GM18870 (cell line): ENCODE measurements at regions not wholly inside any gene's neighbourhood (a gene's known extent, or its start where the extent isn't known, plus 50 kb on each side); places are given as distances from the start of the nearest gene placed in this dataset.
"Not testable (repeated sequence)": the region's sequence is repeated elsewhere in the genome, so short reads cannot be mapped to it uniquely, and the experiment has no call there.

ENCODE experiments used
- ATAC-seq: cut with Tn5 transposase; IDR thresholded peaks from one replicate; pipeline ENCODE4 v1.9.1; 2021; ENCODE audit warnings: moderate library complexity; ENCODE audit not compliant: unreplicated experiment

DNA sequence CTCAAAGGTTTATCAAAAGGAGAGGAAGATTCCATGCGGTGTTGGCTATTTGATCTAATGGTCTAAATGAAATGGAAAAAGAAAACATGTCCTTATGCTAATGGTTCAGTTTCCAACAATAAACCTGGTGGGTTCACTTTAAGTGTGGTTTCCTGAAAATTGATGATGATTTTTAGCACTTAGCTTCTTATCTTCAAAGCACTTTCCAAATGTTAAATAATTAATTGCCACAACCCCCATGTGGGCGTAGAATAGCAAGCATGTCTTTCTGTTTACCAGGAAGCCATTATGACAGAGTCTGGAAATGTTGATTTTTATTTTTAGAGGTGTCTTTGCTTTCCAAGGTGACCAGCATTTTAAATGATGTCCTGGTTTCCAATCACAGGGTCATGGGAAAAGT lies 134.8 kb upstream of the SLC4A4 start:
- ATAC-seq: no peak

DNA sequence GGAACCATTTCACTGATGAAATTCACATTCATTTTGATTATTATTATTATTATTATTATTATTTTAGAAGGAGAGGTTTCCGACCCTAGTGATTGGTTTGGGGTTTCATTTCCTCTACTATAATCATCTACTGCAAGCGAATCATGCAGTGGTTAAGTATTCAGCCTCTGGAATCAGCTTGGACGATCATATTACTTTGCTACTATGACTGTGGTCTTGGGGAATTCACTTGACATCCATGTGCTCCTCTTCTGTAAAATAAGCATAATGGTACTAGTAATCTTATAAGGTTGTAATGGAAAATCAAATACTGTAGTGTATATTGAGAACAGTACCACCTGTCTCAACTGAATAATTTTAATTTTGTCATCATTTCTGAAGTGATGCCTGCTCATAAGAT lies 132.1 kb upstream of the SLC4A4 start:
- ATAC-seq: no peak

DNA sequence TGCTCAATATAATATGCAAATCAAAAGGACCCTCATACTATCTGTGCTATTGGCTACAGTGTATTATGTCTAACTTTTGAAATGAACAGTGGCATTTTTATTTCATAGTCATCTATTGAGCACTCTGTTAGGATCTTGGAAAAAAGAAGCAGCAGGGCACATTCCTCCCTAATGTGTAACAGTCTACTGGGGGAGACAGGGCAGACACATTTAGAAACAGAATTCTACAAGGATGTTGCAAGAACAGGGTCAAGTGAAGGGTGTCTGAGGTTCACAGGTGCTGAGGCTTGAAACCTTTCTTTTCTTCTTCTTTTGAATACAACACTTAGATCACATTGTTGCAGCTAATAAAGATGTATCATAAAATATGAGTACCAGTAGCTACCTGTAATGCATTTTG lies 129.7 kb upstream of the SLC4A4 start:
- ATAC-seq: no peak

DNA sequence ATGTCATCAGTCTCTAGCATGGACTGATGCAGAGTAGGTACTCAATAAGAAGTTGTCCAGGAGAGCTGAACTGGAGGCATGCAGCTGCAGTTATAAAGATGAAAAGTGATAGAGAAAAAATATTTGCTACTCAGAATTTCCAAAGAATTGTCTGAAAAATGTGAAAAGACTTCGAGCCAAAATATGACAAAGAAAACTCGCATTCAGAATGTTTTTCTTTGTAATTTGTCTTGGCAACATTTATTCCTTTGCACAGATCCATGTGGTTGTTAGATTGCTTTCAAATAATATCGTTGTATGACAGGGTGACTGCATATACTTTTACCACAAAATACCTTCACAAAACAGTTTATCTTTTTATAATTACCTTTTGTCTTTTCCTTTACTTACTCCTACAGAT lies 128.0 kb upstream of the SLC4A4 start:
- ATAC-seq: no peak

DNA sequence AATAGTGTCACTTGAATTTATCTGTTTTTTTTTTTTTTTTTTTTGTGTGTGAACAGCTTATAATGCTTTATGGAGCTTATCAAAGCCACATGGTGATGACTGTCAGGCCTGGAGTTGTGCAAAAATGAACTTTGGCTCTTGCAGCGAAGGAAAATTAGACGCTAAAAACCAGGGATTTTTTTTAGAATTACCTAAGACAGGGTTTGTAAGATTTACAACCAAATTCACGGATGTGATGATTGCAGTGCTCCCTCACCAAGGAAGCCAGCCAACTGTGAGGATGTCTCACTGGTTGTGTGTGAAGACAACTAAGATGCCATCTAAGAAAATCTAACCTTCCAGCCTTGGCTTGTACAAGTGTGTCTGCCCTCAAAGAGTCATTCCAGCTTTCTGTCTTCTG lies 127.1 kb upstream of the SLC4A4 start:
- no peak for ATAC-seq

DNA sequence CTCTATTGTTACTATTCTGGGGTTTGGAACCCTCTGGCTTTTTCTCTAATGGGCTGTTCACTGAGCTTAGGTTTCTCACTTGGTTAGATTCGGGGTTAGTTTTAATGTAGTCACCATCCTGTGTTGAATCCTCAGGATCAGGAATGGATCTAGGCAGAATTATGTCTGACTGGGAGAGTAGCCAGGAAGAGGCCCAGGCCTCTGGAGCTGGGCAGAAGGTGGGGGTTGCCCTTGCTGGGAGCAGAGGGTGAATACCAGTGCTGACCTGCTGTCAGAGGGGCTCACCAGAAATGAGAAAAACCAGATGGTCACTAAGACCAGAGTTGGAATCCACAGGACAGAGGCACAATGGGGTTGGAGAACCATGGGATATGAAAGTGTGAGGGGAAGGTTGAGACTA lies 126.6 kb upstream of the SLC4A4 start:
- no peak for ATAC-seq

DNA sequence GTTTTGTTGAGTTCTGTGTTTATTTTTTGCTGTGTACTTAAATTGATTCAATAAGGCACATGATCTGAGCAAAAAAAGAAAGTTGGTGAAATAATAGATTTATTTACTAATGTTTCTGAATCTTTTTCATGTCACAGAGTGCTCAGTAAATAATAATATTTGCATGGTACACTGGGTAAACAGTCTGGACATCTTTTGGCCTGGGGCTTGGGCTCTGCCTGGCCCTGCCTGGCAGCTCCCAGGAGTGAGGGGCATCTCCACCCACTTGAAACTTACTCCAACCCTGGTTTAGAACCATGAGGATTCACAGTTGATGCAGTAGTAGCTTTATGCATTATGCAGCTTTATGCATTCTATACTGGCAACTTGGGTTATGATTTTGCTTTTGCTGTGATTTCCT lies 124.2 kb upstream of the SLC4A4 start:
- no peak for ATAC-seq

DNA sequence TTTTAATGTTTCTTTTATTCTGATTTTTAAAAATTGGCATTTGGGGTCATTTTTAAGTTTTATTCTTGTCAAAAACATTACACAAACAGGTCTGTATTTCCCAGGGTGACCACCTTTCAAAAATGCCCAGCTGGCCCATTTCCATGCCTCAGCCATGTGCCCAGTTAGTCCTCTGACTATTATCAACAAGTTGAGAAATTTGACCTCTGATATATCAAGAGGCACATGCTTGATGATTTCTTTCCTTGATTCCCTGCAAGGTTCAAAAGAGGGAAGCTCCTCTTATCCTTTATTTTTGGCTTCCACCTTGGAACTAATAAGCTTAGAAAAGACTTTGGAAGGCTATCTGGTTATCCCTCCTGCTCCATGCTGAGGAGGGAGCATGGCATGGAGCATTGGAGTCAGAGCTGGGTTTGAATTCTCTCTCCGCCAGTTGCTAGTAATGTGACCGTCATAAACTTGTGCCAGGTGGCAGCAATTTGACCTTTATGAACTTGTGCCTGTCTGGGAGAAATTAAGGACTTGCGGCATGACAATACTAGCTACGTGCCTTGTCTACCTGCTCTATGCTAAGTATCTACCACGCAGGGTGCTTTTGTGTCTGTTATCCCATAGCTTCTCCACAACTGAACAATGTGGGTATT lies 122.4 kb upstream of the SLC4A4 start:
- ATAC-seq: no peak

DNA sequence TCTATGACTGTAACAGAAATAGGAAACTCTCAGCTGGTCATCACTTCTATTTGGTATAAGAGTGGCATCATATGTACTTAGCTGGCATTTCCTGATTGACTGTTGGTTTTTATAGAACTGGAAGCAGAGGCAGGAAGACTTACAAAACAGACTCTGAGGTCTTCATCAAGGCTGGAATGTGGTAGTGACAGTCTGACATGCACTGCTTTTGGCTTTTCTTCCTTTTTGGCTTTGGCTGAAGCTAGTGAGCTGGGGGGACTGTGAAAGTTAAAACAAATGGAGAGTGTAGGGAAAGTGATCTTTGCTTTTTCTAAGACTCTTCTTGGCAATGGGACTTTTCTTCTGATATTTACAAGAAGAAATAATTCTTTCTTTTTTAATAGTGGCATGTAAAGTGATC lies 121.1 kb upstream of the SLC4A4 start:
- no peak for ATAC-seq

DNA sequence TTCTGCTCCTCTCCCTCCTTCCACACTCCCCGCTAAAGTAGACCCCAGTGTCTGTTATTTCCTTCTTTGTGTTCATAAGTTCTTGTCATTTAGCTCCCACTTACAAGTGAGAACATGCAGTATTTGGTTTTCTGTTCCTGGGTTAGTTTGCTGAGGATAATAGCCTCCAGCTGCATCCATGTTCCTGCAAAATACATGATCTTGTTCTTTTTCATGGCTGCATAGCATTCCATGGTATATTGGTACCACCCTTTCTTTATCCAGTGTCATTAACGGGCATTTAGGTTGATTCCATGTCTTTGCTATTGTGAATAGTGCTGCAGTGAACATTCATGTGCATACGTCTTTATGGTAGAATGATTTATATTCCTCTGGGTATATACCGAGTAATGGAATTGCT lies 118.0 kb upstream of the SLC4A4 start:
- not testable (repeated sequence) for ATAC-seq

DNA sequence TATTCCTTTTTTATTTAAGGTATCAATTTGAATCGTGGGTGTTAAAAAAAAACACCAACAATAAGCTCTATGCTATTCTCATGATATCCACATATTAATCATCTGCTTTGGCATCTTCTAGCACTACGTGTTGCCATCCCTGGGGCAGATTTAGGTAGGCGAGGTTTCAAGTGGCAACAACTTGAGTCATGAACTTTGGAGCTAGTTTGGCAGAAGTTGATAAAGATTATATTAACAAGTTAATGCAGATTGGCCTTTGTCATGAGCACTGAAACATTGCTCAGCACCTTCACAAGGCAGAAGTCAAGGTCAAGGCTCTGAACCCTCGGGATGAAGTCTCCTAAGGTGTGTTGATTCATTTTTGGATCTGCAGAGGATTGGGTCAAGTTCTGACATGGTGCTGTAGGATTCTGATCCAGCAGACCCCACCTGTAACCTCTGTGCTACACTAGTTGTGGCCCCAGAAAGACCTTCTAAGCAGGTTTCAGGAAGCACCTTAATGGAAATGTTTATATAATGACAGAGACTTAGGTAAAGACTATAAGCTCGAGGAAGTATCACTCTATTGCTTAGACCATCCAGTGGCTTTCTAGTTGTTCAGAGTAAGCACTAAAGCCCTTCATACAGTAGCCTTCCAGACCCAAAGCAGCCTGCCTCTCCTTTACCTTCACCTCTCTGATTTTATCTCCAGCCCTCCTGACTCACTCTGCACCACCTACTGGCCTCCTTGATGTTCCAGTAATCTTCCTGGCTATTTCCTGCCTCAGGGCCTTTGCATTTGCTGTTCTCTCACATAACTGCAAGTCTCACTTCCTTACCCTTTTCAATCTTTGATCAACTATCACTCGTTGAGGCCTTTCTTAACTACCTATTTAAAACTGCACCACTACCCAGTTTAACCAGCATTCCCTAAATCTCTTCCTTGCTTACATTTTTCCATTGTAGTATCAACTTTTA lies 117.0 kb upstream of the SLC4A4 start:
- no peak for ATAC-seq

DNA sequence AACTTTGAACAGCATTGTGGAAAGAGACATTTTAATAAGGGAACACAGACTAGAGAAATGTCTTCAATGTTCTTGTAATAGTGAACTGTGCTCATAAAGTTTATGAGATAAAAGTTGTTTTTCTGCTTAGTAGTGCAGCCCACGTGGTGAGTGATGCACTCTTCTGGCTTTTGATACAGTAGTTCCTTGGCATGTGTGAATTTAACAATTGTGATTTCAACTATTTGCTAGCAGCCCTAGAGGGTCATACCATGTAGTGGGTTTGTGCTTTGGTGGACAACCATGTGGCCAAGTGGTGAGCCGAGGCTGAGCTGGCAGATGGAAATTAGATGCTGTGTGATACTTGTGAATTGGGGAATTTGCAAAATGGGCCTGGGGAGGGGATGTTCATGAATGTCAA lies 116.2 kb upstream of the SLC4A4 start:
- no peak for ATAC-seq

DNA sequence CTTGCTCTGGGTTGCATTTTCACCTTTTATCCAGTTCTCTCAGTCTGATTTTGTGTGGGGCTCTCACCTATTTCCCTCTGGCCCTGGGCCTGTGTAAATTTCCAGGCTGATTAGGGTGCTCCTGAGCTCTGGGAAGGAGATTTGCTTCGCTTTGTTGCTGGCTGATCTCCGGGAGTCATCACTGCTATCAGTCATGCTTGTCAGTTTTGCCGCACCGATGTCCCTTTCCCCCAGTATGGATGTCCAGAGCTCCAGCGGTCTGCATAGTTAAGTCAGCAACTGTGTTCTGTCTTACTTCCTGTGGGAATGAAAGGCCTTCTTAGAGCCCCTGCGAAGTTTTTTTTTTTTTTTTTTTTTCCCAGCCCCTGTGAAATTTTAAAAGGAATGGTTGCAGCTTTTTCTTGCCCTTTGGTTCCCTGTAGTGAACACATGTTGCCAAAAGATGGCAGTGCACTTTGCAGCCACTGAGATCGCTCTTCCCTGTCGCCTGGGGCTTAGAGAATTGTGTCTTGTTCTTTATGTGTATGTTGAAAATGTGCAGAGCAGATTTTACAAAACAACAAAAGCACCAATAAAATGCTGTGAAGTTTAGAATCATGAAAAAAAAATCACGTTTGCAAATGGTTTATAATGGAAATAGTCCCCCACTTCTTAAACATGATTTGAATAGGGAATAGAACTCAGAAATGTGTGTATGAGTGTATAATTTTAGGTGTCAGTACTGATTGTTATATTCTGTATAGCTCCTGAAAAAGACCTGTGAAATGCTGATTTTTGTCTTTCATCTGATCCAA lies 109.1 kb upstream of the SLC4A4 start:
- ATAC-seq: no peak

DNA sequence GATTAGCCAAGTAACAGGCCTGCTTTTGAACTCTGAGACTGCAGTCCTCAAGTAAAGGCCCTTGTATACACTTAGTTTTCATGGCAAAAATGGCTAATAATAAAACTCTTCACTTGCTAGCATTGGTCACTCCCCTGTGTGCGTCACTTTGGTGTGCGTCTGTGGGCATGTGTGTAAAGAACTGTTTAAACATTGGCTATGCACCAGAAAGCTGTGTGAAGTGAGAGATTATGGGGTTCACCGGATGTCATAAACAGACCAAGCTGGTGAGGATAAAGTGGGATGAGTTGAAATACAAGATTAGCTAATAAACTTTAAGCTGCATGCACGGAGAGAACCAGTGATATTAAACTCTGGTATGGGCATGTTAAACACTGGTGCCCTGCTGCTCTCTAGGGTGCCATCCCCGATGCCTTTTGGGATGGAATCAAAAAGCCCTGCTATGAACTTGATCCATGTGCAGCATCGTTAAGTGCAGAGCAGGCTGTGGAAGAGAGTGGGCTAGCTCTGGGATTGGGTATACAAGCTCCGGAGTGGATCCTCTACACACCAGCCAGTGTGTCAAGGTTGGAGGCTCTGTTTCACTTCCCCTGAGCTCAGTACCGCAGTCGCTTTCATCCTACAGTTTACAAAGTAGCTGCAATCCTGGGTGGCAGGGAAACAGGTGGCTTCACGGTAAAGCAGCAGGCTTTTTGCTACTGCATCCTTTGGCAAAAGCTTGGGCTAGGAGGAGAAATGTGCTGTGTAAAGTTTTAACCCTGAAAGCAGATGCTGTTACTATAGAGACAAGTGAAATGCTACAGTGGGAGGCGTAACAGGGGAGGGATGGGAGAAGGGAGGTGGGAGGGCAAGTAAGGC lies 108.3 kb upstream of the SLC4A4 start:
- no peak for ATAC-seq

DNA sequence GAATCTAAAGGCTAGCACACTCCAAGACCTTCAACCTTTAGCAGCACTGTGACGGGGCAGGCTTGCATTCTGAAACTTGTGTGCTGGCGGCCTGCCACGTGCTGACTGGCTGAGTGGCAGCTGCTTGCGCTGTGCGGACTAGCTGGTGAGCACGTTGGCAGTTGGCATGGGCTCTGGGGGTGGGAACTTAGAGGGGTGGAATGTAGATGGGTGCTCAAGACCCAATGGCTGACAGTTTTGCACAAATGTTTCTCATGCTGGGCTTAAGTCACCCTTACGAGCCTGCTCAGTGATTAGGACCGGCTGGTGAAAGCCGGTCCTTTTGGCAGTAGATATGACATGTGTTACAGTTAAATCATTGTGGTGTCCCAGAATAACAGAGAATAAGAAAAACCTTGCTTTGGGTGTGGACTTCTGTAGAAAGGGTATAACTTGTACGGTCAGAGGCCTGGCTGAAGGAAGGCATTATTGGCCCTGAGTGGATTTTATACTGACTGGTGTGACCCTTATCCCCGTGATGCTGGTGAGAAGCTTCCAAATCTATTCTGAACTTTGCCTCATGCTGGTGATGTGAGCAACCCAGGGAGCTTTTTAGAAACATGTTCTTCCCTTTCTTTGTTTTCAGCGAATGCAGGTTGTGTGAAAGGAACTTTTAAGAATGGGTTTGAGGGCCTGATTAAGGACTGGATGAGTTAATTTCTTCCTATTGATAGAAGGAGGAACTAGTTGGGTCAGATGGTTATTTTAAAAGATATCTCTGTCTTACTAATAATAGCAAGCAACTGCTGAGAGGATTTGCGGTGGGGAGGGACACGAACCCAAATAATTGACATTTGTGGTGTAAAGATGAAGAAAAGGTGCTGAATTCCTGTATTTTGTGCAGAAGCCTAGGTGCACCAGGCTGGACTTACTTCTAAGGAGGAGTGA lies 107.4 kb upstream of the SLC4A4 start:
- ATAC-seq: no peak

DNA sequence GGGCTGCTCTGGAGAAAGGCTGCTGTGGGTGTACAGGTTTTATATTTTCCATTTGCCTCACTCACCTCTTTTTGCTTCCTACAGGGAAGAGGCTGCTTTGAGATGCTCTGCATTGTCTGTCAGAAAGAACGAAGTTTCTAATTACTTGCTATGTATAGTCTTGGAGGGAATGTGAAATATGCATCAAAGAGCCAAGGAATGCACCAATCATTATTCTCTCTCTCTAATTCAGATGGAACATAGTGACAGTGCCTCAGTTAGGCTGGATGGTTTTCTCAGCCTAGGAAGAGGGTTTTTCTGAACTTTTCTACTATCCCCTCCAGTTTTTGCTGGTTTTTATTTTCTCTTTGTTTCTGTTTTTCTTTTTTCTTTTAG lies 106.8 kb upstream of the SLC4A4 start:
- ATAC-seq: no peak

DNA sequence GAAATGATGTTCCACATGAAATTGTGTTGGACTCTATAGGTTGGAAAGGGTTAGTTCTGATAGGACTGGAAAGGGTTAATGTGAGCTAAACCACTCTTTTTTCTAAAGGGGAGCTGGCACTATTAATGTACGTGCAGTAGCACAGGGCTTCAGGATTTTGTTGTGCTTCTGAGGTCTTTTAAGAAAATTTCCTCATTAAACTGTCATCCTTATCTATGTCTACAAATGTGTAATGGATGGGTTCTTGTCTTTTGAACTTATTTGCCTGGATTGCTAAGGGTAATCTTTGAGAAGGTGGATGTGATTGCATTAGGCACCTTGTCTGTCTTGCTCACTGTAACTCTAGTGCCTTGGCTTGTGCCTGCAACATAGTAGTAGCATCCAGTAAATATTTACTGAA lies 106.0 kb upstream of the SLC4A4 start:
- ATAC-seq: no peak

DNA sequence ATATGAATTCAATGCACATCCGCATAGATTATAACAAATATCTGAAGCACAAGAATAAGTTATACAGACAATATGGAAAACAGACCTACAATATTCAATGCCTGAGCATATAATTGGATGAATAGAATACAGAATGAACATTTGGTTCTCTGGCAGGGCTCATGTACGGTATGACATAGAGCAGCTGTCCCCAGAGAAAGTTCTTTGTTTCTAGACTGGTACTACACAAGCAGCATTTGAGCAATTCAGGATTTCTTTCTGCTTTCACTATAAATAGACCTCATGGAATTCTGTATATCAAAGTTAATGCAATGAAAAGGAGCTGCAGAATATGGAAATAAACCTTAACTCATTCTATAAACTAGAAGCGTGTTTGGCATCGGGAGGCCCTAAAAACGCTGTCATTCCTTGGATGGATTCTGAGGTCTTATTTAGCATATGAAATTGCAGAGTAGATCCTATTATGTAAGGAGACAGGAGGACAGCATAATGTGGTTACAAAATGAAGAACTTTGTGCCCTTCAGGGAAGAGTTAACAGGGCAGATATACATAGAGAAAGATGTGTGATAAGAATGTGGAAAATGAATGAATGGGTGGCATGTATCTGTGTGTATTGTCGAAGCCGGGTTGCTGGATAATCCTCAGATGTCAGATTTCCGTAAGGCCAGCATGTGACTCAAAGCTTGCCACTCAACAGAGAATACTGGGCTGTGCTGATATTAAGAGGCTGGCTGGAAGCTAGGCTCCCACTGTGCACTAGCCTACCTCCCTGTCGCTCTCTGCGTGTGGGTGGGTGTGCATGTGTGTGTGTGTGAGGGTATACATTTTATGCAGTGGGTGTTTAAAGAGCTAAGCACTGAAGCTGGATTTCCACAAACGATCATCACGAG lies 103.3 kb upstream of the SLC4A4 start:
- no peak for ATAC-seq

DNA sequence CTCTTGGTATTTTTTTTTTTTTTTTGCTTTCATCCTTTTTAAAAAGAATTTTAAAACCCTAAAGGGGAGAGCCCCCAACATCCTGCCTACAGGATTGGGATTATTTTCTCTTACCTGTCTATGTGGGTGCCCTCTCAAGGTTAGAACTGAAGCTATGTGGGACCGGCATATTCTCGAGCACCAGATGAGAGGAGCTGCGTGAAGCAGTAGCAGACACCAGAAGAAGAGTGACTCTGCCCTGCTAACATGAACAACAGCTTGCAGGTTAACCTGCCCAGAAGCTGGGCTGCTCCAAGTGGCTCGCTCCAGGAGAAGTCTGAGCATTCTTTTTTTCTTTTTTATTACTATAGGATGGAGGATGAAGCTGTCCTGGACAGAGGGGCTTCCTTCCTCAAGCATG lies 102.6 kb upstream of the SLC4A4 start:
- ATAC-seq: no peak
